ENCODE measurements at regions not wholly inside any gene's neighbourhood (a gene's known extent, or its start where the extent isn't known, plus 50 kb on each side); places are given as distances from the start of the nearest gene placed in this dataset.

DNA sequence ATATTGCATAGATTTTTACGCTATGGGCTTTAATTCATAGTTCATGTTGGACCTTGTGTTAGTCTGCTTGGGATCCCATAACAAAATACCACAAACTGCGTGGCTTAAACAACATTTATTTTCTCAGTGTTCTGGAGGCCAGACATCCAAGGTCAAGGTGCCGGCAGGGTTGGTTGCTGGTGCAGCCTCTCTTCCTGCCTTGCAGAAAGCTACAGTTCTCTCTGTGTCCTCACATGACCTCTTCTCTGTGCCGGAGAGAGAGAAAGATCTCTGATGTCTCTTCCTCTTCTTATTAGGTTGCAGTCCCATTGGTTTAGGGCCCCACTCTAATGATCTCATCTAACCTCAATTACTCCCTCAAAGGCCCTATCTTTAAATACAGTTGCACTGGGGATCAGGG lies 170.5 kb downstream of the IPO8 start:
- TF ChIP-seq POLR2A (IDR thresholded peaks at IDR 0.05) = no peak
- TF ChIP-seq, protein P1, sequence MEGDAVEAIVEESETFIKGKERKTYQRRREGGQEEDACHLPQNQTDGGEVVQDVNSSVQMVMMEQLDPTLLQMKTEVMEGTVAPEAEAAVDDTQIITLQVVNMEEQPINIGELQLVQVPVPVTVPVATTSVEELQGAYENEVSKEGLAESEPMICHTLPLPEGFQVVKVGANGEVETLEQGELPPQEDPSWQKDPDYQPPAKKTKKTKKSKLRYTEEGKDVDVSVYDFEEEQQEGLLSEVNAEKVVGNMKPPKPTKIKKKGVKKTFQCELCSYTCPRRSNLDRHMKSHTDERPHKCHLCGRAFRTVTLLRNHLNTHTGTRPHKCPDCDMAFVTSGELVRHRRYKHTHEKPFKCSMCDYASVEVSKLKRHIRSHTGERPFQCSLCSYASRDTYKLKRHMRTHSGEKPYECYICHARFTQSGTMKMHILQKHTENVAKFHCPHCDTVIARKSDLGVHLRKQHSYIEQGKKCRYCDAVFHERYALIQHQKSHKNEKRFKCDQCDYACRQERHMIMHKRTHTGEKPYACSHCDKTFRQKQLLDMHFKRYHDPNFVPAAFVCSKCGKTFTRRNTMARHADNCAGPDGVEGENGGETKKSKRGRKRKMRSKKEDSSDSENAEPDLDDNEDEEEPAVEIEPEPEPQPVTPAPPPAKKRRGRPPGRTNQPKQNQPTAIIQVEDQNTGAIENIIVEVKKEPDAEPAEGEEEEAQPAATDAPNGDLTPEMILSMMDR (IDR thresholded peaks at IDR 0.05 in 8 of 11, conservative IDR thresholded peaks at IDR 0.05 in 3 of 11) = no peak
- TF ChIP-seq POLR2AphosphoS5 (IDR thresholded peaks at IDR 0.05) = no peak

Measured in spleen (tissue), 7 donors.